NCI-H1694 (cell line): ENCODE measurements at regions not wholly inside any gene's neighbourhood (a gene's known extent, or its start where the extent isn't known, plus 50 kb on each side); places are given as distances from the start of the nearest gene placed in this dataset.
A peak's percentile ranks its signal among the peaks of the same experiment; 100 is the strongest.
"Not testable (repeated sequence)": the region's sequence is repeated elsewhere in the genome, so short reads cannot be mapped to it uniquely, and the experiment has no call there.

Experiments used
- DNase-seq: peaks from one replicate; lab custom pipeline; 2025; lab: John Stamatoyannopoulos, UW

DNA sequence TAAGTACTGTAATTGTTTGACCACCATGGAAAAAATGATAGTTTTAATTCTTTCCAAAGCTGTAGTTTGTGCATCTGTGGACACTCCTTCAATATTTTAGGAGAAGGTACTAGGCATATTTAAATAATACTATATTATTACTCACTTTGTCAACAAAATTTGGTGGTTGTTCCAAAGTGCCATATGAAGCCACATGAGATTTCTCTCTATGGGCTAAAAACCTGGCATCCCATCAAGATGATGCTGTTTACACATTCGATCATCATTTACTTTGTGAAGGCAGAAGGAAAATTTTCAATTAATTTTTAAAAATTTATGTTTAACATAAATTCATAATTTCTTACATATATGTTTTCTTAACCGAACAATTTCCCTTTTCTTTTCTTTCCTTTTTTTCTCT, 502.6 kb upstream of the JAG1 start:
- no peak for DNase-seq

DNA sequence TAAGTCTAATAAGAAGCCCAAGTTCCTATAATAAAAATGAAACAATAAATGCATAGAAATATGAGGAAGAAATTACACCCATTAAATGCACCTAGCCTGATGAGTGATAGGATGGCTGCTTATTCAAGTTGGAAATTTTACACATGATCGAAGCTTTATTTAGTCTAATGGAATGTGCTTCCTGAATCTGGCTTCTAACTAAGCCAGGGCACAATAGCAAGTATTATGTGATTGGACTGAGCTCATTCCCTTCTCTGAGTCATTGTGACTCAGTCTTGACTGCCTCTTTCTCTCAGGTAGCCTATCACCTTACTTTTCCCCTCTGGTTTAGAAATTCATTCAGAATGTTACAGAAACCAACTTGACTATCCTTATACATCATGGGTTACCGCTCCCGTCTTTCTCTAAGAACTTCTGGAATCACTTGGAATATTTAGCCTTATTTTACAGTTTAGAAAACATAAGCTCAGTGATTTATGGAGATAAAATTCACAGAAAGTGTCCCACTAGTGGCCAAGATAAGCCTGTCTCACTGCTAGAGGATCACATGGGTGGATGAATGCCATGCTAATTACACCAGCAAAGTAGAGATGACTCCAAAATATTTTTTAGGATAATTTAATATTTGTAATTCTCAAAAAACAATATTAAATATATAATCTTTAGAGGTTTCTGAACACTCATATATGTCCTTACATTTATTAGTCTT, 505.3 kb upstream of the JAG1 start:
- DNase-seq = no peak

DNA sequence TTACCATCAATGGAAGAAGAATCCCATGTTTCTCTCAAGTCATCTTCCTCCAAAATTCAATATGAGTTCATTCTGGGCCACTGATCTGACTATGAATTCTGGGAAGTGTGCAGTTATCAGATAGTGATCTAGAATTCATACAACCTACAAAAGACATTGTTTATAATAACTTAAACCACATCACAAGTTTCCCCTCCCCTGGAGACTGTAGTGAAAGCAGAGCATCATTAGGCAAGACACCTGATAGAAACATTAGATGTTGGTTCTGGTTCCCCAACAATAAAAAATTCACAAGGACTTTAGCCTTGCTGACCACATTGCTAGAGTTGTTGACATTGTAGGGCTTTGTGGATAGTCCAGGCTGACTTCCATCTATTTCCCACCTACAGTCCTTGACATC, 506.4 kb upstream of the JAG1 start:
- DNase-seq = no peak

DNA sequence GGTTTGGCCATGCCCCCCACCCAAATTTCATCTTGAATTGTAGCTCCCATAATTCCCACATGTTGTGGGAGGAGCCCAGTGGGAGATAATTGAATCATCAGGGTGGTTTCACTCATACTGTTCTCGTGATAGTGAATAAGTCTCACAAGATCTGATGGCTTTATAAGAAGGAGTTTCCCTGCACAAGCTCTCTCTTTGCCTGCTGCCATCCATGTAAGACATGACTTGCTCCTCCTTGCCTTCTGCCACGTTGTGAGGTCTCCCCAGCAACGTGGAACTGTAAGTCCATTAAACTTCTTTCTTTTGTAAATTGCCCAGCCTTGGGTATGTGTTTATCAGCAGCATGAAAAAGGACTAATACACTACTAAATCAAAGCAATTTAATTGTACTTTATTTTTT, 507.3 kb upstream of the JAG1 start:
- DNase-seq = not testable (repeated sequence)

DNA sequence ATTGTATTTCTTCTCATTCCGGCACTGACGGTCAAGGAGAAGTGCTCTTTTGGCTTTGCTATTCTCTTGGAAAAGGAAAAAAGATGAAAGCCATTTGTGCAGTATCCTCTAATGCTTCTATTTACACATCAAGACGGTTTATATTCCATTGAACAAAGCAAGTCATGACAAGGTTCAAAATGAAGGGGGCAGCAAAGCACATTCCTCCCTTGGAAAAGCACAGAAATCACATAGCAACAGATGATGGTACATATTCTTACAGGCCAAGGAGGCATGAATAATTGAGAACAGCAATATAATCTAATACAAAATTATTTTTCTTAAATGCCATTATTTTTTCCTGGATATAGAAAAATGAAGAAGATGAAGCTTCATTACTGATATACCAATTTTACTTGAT, 508.2 kb upstream of the JAG1 start:
- DNase-seq = no peak

DNA sequence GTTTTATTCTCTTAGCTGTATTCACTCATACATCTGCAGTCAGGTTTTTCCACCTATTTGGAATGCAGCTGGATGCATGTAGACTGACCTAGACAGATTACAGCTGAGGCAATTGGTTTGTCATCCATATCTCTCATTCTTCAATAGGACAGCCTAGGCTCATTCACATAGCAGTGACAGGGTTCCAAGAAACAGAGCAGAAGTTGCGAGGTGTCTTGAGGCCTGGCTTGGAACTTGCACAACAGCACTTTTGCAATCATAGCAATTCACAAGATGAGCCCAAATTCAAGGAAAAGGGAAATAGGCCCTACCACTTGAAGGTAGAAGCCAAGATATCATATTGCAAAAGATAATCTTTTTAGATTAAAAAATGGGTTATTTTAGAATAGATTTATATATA, 508.9 kb upstream of the JAG1 start:
- no peak for DNase-seq

DNA sequence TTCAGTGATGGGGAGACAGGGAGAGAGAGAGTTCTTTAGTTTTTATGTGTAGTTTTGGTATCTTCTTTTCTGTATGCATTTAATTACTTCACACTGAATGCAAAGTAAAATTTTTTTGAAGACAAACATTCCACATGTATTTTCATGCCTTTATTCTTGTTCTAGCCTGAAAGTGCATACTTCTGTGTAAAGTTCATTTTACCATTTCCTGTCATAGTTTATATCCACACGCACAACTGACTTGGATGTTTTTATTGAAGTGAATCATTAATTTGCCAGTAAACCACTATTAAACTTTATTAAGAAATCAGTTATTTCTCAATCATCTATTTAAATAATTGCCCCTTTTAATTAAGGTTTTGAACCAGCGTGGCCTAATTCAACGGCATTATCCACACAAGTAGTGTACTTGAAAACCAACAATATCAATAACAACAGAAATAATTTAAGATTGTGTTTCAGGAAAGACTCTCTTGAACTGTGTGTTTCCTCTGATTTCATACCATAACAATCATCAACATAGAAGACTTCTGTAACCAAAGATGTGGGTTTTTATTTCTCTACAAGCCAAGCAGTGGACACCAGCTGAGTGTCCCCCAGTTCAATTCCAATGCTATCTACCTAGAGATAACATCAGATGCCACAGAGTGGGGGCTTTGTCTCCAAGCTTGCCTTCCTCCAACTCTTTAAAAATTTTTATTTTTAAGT, 512.7 kb upstream of the JAG1 start:
- DNase-seq = no peak

DNA sequence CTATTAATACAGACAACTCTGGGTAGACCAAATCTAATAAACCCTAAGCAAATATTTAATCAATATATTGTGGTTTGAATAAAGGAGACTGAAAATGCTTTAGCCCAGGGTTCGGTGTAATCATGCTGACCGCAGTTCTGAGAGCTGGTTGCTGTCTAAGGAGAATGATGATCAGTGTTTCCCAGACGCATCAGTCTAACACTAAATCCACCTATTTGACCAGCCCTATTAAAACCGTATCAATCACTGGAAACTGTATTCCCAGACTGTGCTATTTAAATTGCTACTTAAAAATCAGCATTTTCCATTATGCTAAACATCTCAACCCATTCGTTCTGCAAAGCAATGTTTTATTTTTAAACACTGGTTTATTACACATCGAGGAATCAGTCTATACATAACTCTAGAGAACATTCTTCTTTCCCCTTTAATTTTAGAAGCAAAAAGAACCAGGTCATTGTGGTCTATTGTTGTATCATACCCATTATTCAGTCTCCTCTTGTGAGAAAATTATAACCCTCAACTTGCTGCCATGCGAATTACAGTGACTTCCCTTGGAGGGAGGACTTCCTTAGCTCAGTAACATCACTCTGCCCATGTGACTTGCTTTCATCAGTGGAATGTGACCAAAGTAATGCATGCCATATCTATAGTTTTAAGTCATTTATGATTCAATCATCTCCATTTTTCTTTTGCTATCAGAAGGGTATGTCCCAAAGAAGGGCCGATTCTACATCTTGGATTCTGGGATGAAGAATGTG, 515.2 kb upstream of the JAG1 start:
- no peak for DNase-seq

DNA sequence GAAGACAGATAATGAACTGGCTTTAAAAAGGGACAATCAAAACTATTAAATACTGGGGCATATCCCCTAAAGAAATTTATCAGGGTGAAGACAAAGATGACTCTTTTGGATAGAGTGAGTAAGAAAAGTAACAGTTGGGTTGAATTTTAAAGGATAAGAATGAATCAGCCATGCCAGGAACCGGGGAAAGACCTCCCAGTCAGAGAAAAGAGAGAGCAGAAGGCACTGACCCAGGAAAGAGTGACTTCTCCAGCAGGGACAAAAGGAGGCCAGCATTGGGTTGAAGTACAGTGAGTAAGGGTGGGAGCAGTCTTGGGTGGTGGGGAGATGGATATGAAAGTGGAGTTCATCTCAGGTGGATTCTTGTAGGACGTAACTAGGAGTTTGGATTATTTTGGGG, 516.9 kb upstream of the JAG1 start:
- no peak for DNase-seq

DNA sequence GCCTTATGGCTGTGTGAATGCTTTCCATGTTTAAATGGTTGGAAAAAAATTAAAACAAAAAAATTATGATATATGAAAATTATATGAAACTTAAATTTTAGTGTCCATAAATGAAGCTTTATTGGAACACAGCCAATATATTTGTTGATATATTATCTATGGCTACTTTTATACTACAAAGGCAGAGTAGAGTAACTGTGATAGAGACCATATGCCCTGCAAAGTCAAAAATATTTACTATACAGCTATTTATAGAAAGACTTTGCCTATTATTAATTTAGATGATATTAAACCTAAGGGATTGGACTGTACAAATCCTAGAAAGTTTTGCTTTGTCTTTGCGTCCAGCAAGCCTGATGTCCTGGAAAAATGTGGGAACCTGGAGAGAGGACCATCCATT, 518.3 kb upstream of the JAG1 start:
- DNase-seq = no peak

DNA sequence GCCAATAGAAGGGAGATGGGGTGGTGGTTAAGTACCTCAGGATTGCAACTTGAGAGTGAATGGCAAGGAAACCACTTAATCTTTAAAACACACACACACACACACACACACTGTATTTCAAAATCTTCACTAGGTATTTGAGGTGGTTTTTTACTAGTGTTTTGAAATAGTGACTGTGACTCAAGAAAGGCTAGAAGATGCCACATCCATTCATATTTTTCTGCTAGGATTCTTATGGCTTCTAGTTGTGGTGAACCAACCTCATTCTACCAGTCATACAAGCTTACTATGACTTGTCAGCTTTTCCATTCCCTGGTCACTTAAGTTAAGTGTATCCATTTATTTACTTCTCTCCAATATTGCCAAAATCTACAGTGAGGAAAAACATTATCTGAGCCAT, 519.4 kb upstream of the JAG1 start:
- DNase-seq = no peak

DNA sequence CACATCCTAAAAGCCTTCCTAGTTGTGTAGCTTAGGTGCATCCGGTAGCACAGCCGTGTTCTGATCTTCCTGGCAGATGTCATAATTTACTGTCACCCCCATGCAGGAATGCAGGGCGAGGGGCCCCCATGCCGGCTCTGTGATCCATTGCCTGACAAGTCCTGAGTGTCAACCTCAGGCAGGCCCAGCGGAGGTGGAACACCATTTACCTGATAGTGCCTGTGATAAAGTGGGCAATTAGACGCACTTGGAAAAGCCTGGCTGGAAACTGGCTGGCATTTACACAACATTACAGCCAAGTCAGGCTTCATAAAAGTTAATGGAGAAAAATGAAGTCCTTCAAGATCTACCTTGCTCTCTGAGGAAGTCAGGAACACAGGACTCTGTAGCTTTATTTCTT, 521.4 kb upstream of the JAG1 start:
- DNase-seq = no peak

DNA sequence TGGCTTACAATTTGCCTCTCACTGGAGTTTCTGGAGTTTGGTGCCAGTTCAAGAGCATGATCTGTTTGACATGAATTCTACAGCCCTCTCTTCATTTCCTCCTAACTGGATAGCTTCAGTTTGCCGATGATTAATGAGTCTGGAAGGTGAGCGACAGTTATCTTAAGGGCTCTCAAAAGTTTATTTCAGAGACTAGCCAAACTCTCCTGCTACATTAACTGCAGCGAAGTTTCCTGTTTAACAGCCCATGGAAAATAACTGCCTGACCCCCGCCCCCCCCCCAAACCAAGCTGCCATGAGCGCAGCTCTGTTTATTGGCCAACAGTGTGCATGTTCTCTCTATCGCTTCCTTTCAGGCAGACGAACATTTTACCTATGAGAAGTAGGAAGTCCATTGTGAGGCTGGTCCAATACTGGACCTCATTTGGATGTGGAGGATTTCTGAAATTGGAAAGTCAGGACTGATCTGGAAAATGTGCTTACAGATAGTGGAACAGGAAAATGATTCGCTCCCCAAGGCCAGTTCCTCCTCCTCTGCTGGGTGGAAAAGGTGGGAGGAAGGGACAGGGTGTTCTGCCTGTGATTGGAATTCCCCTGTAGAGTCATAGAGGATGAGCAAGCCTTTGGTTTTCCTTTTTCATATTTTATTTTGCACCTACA, 522.2 kb upstream of the JAG1 start:
- DNase-seq = no peak

DNA sequence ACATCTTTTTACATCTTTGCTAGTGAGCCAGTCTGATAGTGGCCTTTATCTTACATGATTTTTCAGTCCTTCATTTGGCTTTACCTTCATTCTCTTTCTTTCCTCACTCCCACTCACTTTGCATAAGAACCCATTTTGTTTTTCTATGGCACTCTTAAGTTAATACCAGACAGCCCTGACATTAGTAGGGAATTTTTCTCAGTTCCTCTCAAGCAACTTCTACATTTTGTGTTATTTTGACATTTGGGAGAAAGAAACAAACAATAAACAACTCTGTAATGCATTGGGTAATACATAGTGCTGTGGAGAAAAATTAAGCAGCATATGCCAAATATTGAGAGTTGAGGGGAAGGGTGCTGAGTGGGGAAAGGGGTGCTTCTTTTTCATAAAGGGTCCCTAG, 524.1 kb upstream of the JAG1 start:
- no peak for DNase-seq

DNA sequence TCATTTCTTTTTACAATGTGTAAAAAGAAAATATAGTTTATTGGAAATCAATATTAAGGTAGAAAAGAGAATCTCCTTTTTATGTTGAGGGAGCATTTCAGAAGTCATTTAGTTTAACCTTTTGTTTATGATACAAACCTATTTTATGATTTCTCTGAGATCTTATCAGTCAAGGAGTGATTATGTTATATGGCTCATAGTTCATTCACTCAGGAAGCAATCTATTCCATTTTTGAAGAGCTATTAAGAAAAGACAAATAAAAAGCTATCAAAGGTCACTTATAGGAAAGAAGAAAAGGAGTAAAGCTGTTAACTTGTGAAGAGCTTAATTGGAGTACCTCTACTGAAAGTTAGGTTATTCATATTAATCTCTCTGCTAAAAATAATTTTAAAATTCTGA, 526.6 kb upstream of the JAG1 start:
- no peak for DNase-seq

DNA sequence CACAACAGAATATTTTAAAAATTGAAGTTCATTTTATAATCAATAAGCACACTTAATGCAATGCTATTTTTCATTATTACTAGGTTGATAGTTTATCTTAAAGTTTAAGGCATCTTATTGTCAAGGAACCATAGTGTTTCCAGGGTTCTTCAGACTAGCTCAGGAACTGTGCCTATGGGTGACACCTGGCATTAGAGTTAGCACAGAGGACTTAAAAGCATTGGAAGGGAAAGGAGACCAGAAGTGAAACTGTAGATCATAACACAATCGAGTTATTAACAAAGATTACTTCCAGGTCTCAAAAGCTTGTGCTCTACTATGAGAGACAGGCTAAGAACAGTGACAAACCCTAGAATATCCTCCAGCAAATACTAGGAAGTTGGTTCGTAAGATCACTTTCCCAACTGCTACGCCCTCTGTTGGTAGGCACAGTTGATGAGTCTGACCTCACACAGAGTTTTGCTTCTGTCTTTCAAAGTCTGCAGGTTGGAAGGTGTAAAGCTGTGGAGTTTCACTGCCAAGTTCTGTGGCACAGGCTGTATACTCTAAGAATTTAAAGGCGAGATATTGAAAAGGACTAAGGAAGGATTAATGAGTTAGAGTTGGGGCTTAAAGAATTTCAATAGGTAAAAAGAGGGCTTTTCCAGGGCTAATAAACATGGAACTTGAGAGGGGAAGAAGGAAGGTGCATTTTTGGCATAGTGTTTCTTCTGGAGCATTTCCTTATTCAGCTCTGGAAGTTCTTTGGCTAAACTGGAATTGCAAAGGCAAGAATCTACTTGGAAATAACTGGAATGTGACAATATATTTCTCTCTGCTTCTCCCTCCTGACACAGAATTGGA, 531.3 kb upstream of the JAG1 start:
- peak; percentile 38 for DNase-seq

DNA sequence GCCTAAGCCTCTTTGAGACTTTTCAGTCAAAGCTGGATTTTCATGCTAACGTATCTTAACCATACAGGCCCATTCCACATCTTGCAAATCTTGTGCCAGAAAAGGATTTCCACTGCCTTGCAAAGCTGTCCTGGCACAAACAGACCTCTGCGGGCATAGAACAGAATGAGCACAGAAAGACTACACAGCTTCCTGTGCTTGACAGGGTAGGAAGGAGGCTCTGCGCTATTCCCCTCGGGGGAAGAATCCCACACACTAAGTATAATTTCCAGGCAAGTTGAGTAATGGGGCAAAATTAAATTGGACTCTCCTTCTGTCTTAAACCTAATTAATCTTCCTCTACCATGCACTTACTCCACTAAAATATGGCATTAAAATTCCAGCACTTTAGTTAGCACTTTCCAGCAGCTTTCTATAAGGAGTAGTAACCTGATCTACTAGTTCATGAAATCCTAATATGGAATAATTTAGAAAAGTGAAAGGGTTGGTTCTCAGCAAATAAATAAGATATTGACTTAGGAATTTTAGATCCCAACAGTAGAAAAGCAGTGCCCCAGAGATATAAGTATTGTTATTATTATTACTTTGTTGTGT, 532.1 kb upstream of the JAG1 start:
- DNase-seq = no peak

DNA sequence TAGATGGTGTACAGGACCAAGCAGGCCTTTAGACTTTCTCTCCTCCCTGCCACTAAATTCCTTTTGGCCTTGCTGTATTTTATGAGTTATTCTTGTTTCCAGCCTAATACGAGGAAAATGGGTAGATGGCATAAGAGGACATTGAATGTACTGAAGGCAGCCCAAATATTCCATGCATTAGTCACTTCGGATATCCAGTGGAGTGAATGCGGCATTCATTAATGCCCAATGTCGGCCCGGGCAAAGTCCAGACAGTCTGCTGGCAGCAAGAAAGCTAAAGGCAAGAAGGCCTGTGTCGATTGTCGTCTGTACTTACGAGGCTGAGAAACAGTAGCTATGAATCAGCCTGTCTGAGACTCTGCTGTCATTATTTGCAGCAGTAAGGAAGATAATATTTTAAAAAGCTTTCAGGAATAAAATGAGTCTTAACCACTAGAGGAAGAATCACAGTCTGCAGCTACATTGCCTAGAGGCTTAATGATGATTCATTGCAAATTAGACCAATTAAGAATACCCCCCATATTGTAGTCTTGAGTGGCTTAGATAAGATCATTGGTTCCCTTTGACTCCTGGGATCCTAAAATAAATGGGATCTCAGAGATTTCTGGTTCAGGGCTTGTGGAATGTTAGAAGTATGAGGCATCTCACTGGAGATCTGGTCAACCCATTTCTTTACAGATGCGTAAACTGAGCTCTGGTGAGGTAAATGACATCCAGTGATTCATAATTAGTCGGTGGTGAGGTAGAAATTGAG, 534.1 kb upstream of the JAG1 start:
- no peak for DNase-seq

DNA sequence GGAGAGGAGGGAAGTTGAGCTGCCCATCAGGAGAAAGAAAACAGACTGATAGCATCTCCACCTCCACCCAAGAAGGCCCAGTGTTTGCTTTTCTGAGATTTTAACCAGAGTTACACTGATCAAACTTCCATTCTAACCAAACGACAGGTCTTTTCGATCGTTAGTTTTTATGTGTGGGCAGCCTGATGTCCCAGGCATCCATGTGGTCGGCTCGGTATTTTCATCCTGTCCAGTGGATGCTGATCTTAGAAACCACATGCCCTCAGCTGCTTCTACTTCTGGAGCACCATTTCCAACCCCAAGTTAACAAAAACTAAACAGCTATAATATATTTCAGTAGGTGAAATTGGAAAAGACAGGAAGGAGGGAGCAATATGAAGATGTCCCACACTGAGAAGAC, 536.8 kb upstream of the JAG1 start:
- no peak for DNase-seq

DNA sequence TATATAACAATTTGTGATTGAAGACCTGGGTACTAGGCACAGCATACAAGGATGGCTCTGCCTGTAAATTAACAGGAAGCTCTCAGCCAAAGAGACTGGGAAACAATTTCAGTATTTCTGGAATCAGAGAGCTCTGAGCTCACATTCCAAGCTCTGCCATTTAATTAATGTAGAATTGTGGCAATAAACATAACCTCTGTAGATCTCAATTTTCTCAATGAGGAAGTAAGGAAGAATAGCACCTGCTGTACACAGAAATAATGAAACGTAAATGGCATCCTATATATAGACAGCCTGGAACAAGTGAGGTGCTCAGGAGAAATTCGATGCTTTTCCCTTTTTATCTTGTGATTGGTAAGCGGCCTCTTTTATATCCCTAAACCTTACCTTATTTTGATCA, 538.5 kb upstream of the JAG1 start:
- DNase-seq = no peak

DNA sequence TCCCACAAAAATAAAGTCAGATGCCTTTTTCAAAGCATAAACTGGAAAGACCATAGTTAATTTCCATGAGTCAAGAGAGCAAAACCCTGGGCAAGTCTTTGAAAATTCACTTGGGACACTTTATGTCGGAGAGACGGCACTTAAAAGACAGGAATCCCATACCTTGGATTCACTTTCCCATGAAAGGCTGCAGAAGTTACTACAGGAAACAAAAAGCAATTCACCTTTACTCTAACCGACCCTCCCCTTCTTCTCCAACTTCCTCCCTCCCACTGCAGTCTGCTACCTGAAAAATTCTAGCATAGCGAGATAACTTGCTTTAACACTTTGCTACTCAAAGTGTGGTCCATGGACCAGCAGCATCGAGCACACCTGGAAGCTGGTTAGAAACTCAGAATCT, 539.1 kb upstream of the JAG1 start:
- DNase-seq = no peak
